ENCODE measurements at regions not wholly inside any gene's neighbourhood (a gene's known extent, or its start where the extent isn't known, plus 50 kb on each side); places are given as distances from the start of the nearest gene placed in this dataset.

DNA sequence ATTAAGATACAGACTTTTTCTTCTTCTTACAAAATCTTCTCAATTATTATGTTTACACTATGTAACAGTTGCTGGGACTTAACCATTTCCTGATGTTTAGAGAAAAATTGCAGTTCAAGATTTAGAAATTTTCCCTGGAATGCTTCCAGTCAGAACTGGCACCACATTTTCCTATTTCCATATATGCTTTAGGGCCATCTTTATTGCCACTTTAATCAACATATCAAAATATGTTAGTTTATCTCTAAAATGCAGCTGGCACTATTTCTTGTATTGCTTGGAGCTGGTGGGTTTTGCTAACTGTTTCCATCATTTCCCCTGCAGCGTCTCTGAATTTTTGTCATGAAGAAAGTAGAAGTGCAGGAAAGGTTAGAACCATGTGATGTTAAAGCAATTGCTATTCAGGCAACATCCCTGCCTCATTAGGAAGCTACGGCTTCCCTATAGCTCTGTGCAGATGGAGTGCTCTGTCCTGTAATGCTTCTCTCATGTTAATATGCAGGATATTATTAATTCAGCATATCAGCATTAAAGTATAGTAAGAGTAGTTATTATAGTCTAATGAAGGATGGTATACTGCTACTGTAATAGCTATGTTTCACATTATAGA, 269.1 kb downstream of the MTRR start:
- Histone ChIP-seq H3K4me3 (no peak overlapping the region), H3K9me3 (no peaks in the 10 kb centered on the region), H3K4me1 (ENCODE audit: low read depth) (no peaks in the 10 kb centered on the region), H3K36me3 (ENCODE audit: low read depth) (no peaks in the 10 kb centered on the region)
- ATAC-seq (no peak), DNase-seq (no peak)
- TF ChIP-seq, protein P1, sequence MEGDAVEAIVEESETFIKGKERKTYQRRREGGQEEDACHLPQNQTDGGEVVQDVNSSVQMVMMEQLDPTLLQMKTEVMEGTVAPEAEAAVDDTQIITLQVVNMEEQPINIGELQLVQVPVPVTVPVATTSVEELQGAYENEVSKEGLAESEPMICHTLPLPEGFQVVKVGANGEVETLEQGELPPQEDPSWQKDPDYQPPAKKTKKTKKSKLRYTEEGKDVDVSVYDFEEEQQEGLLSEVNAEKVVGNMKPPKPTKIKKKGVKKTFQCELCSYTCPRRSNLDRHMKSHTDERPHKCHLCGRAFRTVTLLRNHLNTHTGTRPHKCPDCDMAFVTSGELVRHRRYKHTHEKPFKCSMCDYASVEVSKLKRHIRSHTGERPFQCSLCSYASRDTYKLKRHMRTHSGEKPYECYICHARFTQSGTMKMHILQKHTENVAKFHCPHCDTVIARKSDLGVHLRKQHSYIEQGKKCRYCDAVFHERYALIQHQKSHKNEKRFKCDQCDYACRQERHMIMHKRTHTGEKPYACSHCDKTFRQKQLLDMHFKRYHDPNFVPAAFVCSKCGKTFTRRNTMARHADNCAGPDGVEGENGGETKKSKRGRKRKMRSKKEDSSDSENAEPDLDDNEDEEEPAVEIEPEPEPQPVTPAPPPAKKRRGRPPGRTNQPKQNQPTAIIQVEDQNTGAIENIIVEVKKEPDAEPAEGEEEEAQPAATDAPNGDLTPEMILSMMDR (IDR thresholded peaks at IDR 0.05): no peak
- intact Hi-C loops (cut with DNase I, micrococcal nuclease): no loop called here

DNA sequence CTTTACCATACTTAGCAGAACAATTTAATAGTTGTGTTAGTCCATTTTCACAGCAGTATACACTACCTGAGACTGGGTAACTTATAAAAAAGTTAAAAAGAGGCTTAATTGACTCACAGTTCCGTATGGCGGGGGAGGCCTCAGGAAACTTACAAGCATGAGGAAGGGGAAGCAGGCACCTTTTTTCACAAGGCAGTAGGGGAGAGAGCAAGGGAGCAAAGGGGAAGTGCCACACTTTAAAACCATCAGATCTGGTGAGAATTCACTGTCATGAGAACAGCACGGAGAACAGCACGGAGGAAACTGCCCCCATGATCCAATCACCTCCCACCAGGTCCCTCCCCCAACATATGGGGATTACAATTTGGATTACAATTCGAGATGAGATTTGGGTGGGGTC, 269.9 kb downstream of the MTRR start:
- TF ChIP-seq, protein P1 (IDR thresholded peaks at IDR 0.05): no peak
- Histone ChIP-seq H3K4me3 (no peak overlapping the region), H3K36me3 (ENCODE audit: low read depth) (no peaks in the 10 kb centered on the region), H3K4me1 (ENCODE audit: low read depth) (no peaks in the 10 kb centered on the region), H3K9me3 (no peaks in the 10 kb centered on the region)
- intact Hi-C loops (cut with DNase I, micrococcal nuclease): no loop called here
- DNase-seq (no peak), ATAC-seq (no peak)

DNA sequence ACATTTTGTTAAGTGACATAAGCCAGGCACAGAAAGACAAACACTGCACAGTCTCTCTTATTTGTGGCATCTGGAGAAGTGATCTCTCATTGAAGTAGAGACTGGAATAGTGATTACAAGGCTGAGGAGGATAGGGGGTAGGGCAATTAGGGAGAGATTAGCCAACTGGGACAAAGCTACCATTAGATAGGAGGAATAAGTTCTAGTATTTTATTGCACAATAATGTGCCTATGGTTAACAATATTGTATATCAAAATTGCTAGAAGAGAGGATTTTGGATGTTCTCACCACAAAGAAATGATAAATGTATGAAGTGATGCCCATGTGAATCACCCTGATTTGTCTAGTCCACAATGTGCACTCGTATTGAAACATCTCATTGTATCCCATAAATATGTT, 281.8 kb downstream of the MTRR start:
- ATAC-seq: no peak
- Histone ChIP-seq H3K4me3 (no peak overlapping the region), H3K4me1 (ENCODE audit: low read depth) (no peaks in the 10 kb centered on the region), H3K36me3 (ENCODE audit: low read depth) (no peaks in the 10 kb centered on the region), H3K9me3 (no peaks in the 10 kb centered on the region)
- intact Hi-C loops (cut with DNase I, micrococcal nuclease): no loop called here
- TF ChIP-seq, protein P1 (IDR thresholded peaks at IDR 0.05): no peak
- DNase-seq: no peak

DNA sequence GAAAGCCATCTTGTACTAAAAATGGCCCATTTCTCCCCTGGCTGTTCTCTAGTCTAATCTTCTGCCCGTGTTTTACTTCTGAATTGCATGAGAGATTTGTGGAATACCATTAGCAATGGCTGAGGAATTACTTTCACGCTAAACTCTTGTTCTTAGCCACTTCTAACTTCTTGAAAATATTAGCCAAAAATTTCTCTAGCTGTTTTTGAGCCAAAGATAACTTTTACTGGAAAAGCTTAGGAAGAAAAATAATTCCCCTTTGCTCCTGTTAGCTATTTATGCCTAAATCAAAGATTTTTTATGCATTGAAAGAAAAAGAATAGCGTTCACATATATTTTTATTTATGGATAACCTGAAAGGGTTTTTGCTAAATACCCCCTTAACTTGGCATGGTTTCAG, 287.8 kb downstream of the MTRR start:
- TF ChIP-seq, protein P1 (IDR thresholded peaks at IDR 0.05): no peak
- Histone ChIP-seq H3K4me3 (no peak overlapping the region), H3K4me1 (ENCODE audit: low read depth) (no peaks in the 10 kb centered on the region), H3K36me3 (ENCODE audit: low read depth) (no peaks in the 10 kb centered on the region), H3K9me3 (no peaks in the 10 kb centered on the region)
- intact Hi-C loops (cut with DNase I, micrococcal nuclease): no loop called here
- DNase-seq (no peak), ATAC-seq (no peak)

DNA sequence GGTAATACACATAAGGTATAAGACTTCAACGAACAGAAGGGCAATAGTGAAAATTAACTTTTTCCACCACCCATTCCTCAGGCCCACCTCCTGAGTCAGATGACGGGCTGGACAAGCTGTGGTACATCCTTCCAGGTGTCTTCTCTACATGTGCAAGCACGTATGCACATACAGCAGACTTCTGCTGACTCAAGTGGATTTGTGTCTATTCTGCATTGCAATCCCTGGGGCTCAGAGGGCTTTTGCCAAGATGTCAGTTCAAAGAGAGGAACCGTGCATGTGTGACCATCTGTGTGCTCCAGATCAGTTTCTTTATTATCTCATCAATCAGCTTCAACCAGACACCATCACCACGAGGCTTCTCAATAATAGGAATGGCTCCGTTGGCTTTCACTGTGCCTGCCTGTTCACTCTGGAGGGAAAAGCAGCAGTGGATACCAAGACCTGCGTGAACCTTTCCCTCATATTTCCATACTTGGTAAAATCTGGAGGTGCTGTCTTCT, 288.4 kb downstream of the MTRR start:
- DNase-seq: no peak
- Histone ChIP-seq H3K9me3 (no peaks in the 10 kb centered on the region), H3K4me3 (no peak overlapping the region), H3K4me1 (ENCODE audit: low read depth) (no peaks in the 10 kb centered on the region), H3K36me3 (ENCODE audit: low read depth) (no peaks in the 10 kb centered on the region)
- ATAC-seq: no peak
- intact Hi-C loops (cut with DNase I, micrococcal nuclease): no loop called here
- TF ChIP-seq, protein P1 (IDR thresholded peaks at IDR 0.05): no peak

All from mucosa of descending colon (tissue), 3 donors.